ENCODE measurements at regions not wholly inside any gene's neighbourhood (a gene's known extent, or its start where the extent isn't known, plus 50 kb on each side); places are given as distances from the start of the nearest gene placed in this dataset.
A peak's percentile ranks its signal among the peaks of the same experiment; 100 is the strongest.

DNA sequence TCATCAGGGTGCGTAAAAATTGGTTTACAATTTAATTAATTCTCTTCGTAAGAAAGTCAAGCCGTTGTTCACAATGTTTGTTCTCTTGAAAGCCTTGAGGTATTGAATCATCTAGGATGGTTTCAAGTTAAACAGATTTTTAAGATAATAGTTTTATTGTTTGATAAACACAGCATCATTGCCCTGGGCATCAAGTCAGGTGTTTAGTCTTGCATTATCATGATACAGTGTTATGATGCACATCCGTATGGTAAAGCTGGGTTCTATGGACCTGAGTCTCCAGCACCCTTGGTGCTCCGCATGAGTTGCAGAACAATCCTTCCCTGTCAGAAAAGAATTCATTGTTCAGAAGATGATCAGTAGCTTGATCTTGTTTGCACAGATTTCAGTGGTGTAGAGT lies 359.5 kb downstream of the LMO4 start:
- Histone ChIP-seq H3K9me3 (replicated peaks; ENCODE audit: low read length) (no peaks in the 10 kb centered on the region), H3K4me2 (ENCODE audit: low read length) (no peak overlapping the region), H3K9ac (ENCODE audit: low read depth, low read length) (no peak overlapping the region), H3K27me3 (ENCODE audit: control insufficient read depth, insufficient read depth, low read length) (no peaks in the 10 kb centered on the region), H3K4me1 (ENCODE audit: control insufficient read depth, insufficient read depth, low read length) (peaks cover 13% of the 10 kb centered on the region), H3K4me3 (ENCODE audit: low read length) (no peak overlapping the region), H3K36me3 (ENCODE audit: insufficient read depth, low read length) (no peaks in the 10 kb centered on the region)

DNA sequence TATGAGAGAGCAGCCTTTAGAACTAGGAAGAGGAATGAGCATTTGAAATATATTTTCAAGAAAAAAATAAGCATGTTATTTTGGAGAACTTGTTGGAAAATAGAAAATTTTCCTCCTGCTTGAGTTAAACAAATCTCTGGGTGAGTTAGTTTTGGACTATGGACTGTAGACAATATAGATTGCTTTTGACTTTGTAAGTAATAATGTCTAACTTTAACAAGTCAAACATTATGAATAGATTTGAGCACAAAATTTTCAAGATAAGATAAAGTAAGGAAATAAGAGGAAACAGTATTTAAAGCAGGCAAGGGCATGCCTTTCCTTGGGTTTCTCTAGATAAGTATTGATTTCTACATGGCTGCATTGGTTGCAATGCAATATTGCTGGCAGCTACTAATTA lies 360.8 kb downstream of the LMO4 start:
- Histone ChIP-seq H3K4me2 (ENCODE audit: low read length) (no peak overlapping the region), H3K4me3 (ENCODE audit: low read length) (no peak overlapping the region), H3K9ac (ENCODE audit: low read depth, low read length) (no peak overlapping the region), H3K9me3 (replicated peaks; ENCODE audit: low read length) (no peaks in the 10 kb centered on the region), H3K27me3 (ENCODE audit: control insufficient read depth, insufficient read depth, low read length) (no peaks in the 10 kb centered on the region), H3K4me1 (ENCODE audit: control insufficient read depth, insufficient read depth, low read length) (peaks cover 8% of the 10 kb centered on the region), H3K36me3 (ENCODE audit: insufficient read depth, low read length) (no peaks in the 10 kb centered on the region)

- no peaks in the 10 kb centered on the region for H3K36me3 ChIP-seq (ENCODE audit: insufficient read depth, low read length)
- H3K9ac ChIP-seq (ENCODE audit: low read depth, low read length) = no peak overlapping the region
- no peak overlapping the region for H3K4me2 ChIP-seq (ENCODE audit: low read length)
- H3K4me3 ChIP-seq (ENCODE audit: low read length) = no peak overlapping the region
- no peaks in the 10 kb centered on the region for H3K27me3 ChIP-seq (ENCODE audit: control insufficient read depth, insufficient read depth, low read length)
- no peaks in the 10 kb centered on the region for H3K9me3 ChIP-seq (replicated peaks; ENCODE audit: low read length)
- H3K4me1 ChIP-seq (ENCODE audit: control insufficient read depth, insufficient read depth, low read length) = no peaks in the 10 kb centered on the region
Observed at GRCh38 chr1:87696483-87696882, 367.8 kb downstream of the LMO4 start.

GRCh38 chr1:87702455-87702854 lies 373.8 kb downstream of the LMO4 start:
- Histone ChIP-seq H3K4me3 (ENCODE audit: low read length) (no peak overlapping the region), H3K4me1 (ENCODE audit: control insufficient read depth, insufficient read depth, low read length) (peaks cover 18% of the 10 kb centered on the region), H3K9me3 (replicated peaks; ENCODE audit: low read length) (no peaks in the 10 kb centered on the region), H3K9ac (ENCODE audit: low read depth, low read length) (no peak overlapping the region), H3K36me3 (ENCODE audit: insufficient read depth, low read length) (no peaks in the 10 kb centered on the region), H3K27me3 (ENCODE audit: control insufficient read depth, insufficient read depth, low read length) (no peaks in the 10 kb centered on the region), H3K4me2 (ENCODE audit: low read length) (no peak overlapping the region)

DNA sequence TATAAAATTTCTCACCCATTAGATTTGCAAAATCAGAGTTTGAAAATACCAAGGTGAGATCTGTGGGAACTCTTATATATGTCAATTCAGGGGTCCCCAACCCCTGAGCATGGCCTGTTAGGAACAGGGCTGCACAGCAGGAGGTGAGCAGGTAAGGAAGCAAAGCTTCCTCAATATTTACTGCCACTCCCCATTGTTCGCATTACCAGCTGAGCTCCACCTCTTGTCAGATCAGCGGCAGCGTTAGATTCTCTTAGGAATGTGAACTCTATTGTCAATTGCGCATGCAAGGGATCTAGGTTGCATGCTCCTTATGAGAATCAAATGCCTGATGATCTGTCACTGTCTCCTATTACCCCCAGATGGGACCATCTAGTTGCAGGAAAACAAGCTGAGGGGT lies 376.6 kb downstream of the LMO4 start:
- peaks cover 18% of the 10 kb centered on the region for H3K4me1 ChIP-seq (ENCODE audit: control insufficient read depth, insufficient read depth, low read length)

GRCh38 chr1:87706203-87706602 lies 377.5 kb downstream of the LMO4 start:
- Histone ChIP-seq H3K27me3 (ENCODE audit: control insufficient read depth, insufficient read depth, low read length) (no peaks in the 10 kb centered on the region), H3K36me3 (ENCODE audit: insufficient read depth, low read length) (no peaks in the 10 kb centered on the region), H3K9ac (ENCODE audit: low read depth, low read length) (no peak overlapping the region), H3K9me3 (replicated peaks; ENCODE audit: low read length) (no peaks in the 10 kb centered on the region), H3K4me1 (ENCODE audit: control insufficient read depth, insufficient read depth, low read length) (peaks cover 18% of the 10 kb centered on the region), H3K4me2 (ENCODE audit: low read length) (peak overlapping the region; percentile 14), H3K4me3 (ENCODE audit: low read length) (no peak overlapping the region)

More for the DNA sequence above, 376.6 kb downstream of the LMO4 start:
- no peaks in the 10 kb centered on the region for H3K9me3 ChIP-seq (replicated peaks; ENCODE audit: low read length)
- H3K4me2 ChIP-seq (ENCODE audit: low read length) = no peak overlapping the region
- no peaks in the 10 kb centered on the region for H3K36me3 ChIP-seq (ENCODE audit: insufficient read depth, low read length)
- no peak overlapping the region for H3K4me3 ChIP-seq (ENCODE audit: low read length)
- H3K9ac ChIP-seq (ENCODE audit: low read depth, low read length) = no peak overlapping the region
- H3K27me3 ChIP-seq (ENCODE audit: control insufficient read depth, insufficient read depth, low read length) = no peaks in the 10 kb centered on the region

GRCh38 chr1:87706779-87707228 lies 378.1 kb downstream of the LMO4 start:
- Histone ChIP-seq H3K36me3 (ENCODE audit: insufficient read depth, low read length) (no peaks in the 10 kb centered on the region), H3K4me2 (ENCODE audit: low read length) (peak overlapping the region; percentile 14), H3K9ac (ENCODE audit: low read depth, low read length) (peak overlapping the region; percentile 14), H3K4me1 (ENCODE audit: control insufficient read depth, insufficient read depth, low read length) (peaks cover 18% of the 10 kb centered on the region), H3K9me3 (replicated peaks; ENCODE audit: low read length) (no peaks in the 10 kb centered on the region), H3K27me3 (ENCODE audit: control insufficient read depth, insufficient read depth, low read length) (no peaks in the 10 kb centered on the region), H3K4me3 (ENCODE audit: low read length) (no peak overlapping the region)

DNA sequence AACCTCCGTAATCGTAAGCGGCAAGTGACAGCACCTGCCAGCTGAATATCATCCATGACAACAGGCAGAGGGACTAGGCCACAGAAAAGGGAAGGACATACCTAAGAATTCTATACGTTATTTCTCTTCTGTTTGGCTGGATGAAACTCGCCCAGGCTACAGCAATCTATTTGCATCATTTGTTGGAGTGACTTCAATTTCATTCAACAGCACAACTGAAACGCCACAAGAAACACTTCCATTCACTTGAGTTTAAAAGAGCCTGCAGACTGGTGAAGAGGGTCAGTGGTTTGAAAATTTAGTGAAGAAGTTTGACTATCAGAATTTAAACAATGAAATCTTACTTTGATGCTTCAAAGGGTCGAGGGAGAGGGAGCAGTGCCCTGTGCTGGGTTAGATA lies 378.7 kb downstream of the LMO4 start:
- Histone ChIP-seq H3K9ac (ENCODE audit: low read depth, low read length) (no peak overlapping the region), H3K4me3 (ENCODE audit: low read length) (no peak overlapping the region), H3K27me3 (ENCODE audit: control insufficient read depth, insufficient read depth, low read length) (no peaks in the 10 kb centered on the region), H3K4me2 (ENCODE audit: low read length) (no peak overlapping the region), H3K9me3 (replicated peaks; ENCODE audit: low read length) (no peaks in the 10 kb centered on the region), H3K4me1 (ENCODE audit: control insufficient read depth, insufficient read depth, low read length) (peaks cover 18% of the 10 kb centered on the region), H3K36me3 (ENCODE audit: insufficient read depth, low read length) (no peaks in the 10 kb centered on the region)

DNA sequence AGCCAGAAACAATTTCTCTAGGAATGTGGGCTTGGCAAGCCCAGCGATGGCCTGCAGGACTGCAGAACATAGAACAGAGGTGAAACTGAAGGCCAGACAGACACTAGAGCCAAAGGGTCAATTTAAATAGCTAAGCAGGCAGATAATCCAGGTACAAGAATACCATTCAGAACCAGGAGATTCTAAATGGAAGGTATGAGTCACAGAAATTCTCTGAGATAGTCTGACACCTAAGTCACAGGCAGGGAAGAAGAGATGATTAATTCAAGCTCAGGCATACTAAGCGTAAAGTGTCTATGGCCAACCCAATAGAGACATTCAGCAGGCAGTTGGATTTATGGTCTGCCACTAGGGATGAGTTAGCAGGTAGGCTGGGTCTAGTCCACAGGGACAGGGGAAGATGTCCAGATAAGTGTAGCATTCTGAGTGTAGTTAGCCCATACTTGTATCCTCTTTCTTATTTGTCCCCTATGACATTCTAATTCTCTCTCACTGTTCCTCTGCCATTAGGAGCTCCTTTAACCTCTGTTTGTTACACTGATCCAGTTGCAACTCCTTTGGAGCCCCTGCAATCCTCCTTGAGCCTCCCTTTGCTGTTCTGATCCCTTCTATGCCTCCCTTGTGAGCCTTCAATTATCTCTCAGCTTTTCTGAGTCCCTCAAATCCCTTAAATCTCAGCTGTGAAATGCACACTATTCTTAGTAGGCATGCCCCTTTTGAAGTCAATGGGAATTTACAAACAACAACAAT lies 383.8 kb downstream of the LMO4 start:
- H3K4me1 ChIP-seq (ENCODE audit: control insufficient read depth, insufficient read depth, low read length) = no peaks in the 10 kb centered on the region
- no peak overlapping the region for H3K4me2 ChIP-seq (ENCODE audit: low read length)
- H3K27me3 ChIP-seq (ENCODE audit: control insufficient read depth, insufficient read depth, low read length) = no peaks in the 10 kb centered on the region
- no peaks in the 10 kb centered on the region for H3K9me3 ChIP-seq (replicated peaks; ENCODE audit: low read length)
- H3K36me3 ChIP-seq (ENCODE audit: insufficient read depth, low read length) = no peaks in the 10 kb centered on the region
- H3K9ac ChIP-seq (ENCODE audit: low read depth, low read length) = no peak overlapping the region
- no peak overlapping the region for H3K4me3 ChIP-seq (ENCODE audit: low read length)

DNA sequence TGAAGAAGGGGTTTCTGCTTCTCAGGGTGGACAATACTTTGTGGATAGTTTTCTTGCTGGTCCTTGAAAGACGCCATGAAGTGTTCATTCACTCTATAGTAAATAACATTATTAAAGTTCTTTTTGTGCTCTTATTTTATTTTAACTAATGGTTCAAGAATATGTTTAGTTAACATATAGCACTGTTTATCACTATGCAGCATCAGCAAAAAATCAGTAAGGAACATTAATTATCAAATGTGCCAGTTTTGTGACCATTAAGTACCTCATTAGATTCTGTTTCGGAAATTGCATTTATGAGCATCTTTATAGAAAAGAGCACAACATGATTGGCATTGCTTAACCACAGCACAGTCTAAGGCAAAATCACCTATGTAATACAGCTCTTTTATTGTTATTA lies 385.6 kb downstream of the LMO4 start:
- Histone ChIP-seq H3K4me3 (ENCODE audit: low read length) (no peak overlapping the region), H3K9ac (ENCODE audit: low read depth, low read length) (no peak overlapping the region), H3K4me1 (ENCODE audit: control insufficient read depth, insufficient read depth, low read length) (no peaks in the 10 kb centered on the region)

DNA sequence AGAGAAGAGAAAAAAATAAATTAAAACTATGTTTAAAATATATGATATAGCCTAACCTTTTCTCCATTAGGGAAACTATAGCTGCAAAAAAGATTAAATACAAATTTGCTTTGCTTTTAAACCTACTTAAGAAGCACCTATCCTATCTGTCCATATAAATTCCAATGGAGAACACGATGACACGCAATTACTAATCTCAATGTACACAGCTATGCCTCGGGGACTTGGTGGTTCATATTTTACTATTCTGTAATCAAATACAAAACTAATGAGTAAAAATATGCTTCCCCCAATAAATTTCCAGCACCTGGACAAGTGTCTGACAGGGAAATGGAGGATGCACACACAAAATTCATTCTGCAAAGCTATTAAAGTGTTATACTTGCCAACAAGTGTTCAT lies 386.4 kb downstream of the LMO4 start:
- Histone ChIP-seq H3K27me3 (ENCODE audit: control insufficient read depth, insufficient read depth, low read length) (no peaks in the 10 kb centered on the region), H3K4me2 (ENCODE audit: low read length) (no peak overlapping the region), H3K9ac (ENCODE audit: low read depth, low read length) (no peak overlapping the region), H3K9me3 (replicated peaks; ENCODE audit: low read length) (no peaks in the 10 kb centered on the region), H3K4me1 (ENCODE audit: control insufficient read depth, insufficient read depth, low read length) (no peaks in the 10 kb centered on the region), H3K36me3 (ENCODE audit: insufficient read depth, low read length) (no peaks in the 10 kb centered on the region), H3K4me3 (ENCODE audit: low read length) (no peak overlapping the region)

More for the DNA sequence above, 385.6 kb downstream of the LMO4 start:
- Histone ChIP-seq H3K9me3 (replicated peaks; ENCODE audit: low read length) (no peaks in the 10 kb centered on the region), H3K36me3 (ENCODE audit: insufficient read depth, low read length) (no peaks in the 10 kb centered on the region), H3K4me2 (ENCODE audit: low read length) (no peak overlapping the region), H3K27me3 (ENCODE audit: control insufficient read depth, insufficient read depth, low read length) (no peaks in the 10 kb centered on the region)

GRCh38 chr1:87715471-87715870 lies 386.8 kb downstream of the LMO4 start:
- no peaks in the 10 kb centered on the region for H3K36me3 ChIP-seq (ENCODE audit: insufficient read depth, low read length)
- no peaks in the 10 kb centered on the region for H3K4me1 ChIP-seq (ENCODE audit: control insufficient read depth, insufficient read depth, low read length)
- no peak overlapping the region for H3K9ac ChIP-seq (ENCODE audit: low read depth, low read length)
- no peaks in the 10 kb centered on the region for H3K9me3 ChIP-seq (replicated peaks; ENCODE audit: low read length)
- H3K27me3 ChIP-seq (ENCODE audit: control insufficient read depth, insufficient read depth, low read length) = no peaks in the 10 kb centered on the region
- H3K4me3 ChIP-seq (ENCODE audit: low read length) = no peak overlapping the region
- H3K4me2 ChIP-seq (ENCODE audit: low read length) = no peak overlapping the region
